ENCODE measurements at regions not wholly inside any gene's neighbourhood (a gene's known extent, or its start where the extent isn't known, plus 50 kb on each side); places are given as distances from the start of the nearest gene placed in this dataset.

- Histone ChIP-seq H3K4me2 (ENCODE audit: insufficient read depth in 1 of 2, low read depth in 2 of 2, low read length in 2 of 2) (no peak overlapping the region), H3K9ac (replicated peaks in 1 of 4; ENCODE audit: extremely low read depth in 1 of 4, low read depth in 3 of 4, low read length in 3 of 4) (no peak overlapping the region), H2BK12ac (ENCODE audit: low read depth, low read length) (no peak overlapping the region), H2BK120ac (replicated peaks; ENCODE audit: low read depth, low read length) (no peak overlapping the region), H3K18ac (ENCODE audit: extremely low read depth, low read length) (no peak overlapping the region), H3K4ac (replicated peaks; ENCODE audit: insufficient read length, low read depth, low read length) (no peak overlapping the region), H3K79me2 (ENCODE audit: control insufficient read depth in 1 of 2, insufficient read depth in 2 of 2, low read length in 2 of 2) (no peaks in the 10 kb centered on the region), H3K9me3 (ENCODE audit: insufficient read depth in 2 of 2, low read depth in 1 of 2, low read length in 1 of 2) (no peaks in the 10 kb centered on the region), H3K27ac (ENCODE audit: low read depth, low read length) (no peak overlapping the region), H2AK5ac (ENCODE audit: low read depth, low read length) (no peak overlapping the region), H3K14ac (ENCODE audit: insufficient read length) (no peak overlapping the region), H4K8ac (ENCODE audit: extremely low read depth, insufficient read depth, low read length) (no peak overlapping the region), H3K23ac (ENCODE audit: insufficient read length) (no peak overlapping the region), H2BK5ac (ENCODE audit: low read depth, low read length) (no peak overlapping the region), H4K20me1 (replicated peaks in 1 of 2; ENCODE audit: control insufficient read depth in 1 of 2, insufficient read depth in 2 of 2, low read length in 2 of 2) (peaks cover 0 to 5% of the 10 kb centered on the region in 2 experiments), H3K27me3 (replicated peaks in 1 of 4; ENCODE audit: control insufficient read depth in 3 of 4, extremely low read depth in 1 of 4, insufficient read depth in 3 of 4, low read length in 3 of 4) (peaks cover 1 to 33% (median 16%) of the 10 kb centered on the region in 4 experiments), H3K56ac (replicated peaks; ENCODE audit: insufficient read length, low read depth, low read length) (no peak overlapping the region), H3K4me1 (replicated peaks in 1 of 4; ENCODE audit: control insufficient read depth in 3 of 4, insufficient read depth in 4 of 4, low read length in 3 of 4) (peaks cover 0 to 10% (median 4%) of the 10 kb centered on the region in 4 experiments; a peak in 3 of 7 replicates), H3K4me3 (ENCODE audit: extremely low read depth in 1 of 4, insufficient read depth in 2 of 4, low read depth in 3 of 4, low read length in 4 of 4) (no peak overlapping the region), H3K79me1 (ENCODE audit: low read depth, low read length) (no peaks in the 10 kb centered on the region), H4K91ac (replicated peaks; ENCODE audit: insufficient read length, low read length) (no peak overlapping the region), H4K5ac (ENCODE audit: insufficient read length, low read depth, low read length) (no peak overlapping the region), H2AFZ (ENCODE audit: low read length) (no peak overlapping the region), H2BK20ac (ENCODE audit: low read length) (peak overlapping the region; percentile 48; the same call in 1 of the 2 replicates), H3K36me3 (ENCODE audit: control insufficient read depth in 2 of 4, insufficient read depth in 4 of 4, low read length in 3 of 4) (no peaks in the 10 kb centered on the region), H2BK15ac (ENCODE audit: low read length) (0 out of 2 replicates have a peak overlapping the region, but pooled peaks have one; percentile 29), H3K23me2 (ENCODE audit: low read depth, low read length) (peaks cover 3% of the 10 kb centered on the region; the same call in 1 of the 2 replicates)
- FAIRE-seq (no peak), DNase-seq (ENCODE audit: low read depth in 1 of 2, low spot score in 2 of 2) (no peak)
- ChIA-PET POLR2A (ENCODE audit: partially characterized antibody) (no interaction called here), CTCF (ENCODE audit: partially characterized antibody) (interaction anchor here (0.6 to 1.4 kb wide), 4 partner anchors 48 to 186 kb away, joined by 3 to 4 read pairs (median 3); no protein-coding TSS in a partner anchor)
- no peak for TF ChIP-seq FOSL1 (IDR thresholded peaks at IDR 0.05; ENCODE audit: insufficient read depth, low read depth, low read length)
- TF ChIP-seq SRF (IDR thresholded peaks at IDR 0.05; ENCODE audit: low read depth, low read length): no peak
- TF ChIP-seq CTCF (IDR thresholded peaks at IDR 0.05; ENCODE audit: control extremely low read depth in 1 of 3, insufficient read depth in 1 of 3, low read depth in 1 of 3, low read length in 3 of 3): no peak
- no peak for TF ChIP-seq JUN (IDR thresholded peaks at IDR 0.05; ENCODE audit: low read depth, low read length)
- TF ChIP-seq CEBPB (IDR thresholded peaks at IDR 0.05; ENCODE audit: low read depth, low read length): no peak
- no peak for TF ChIP-seq EGR1 (IDR thresholded peaks at IDR 0.05; ENCODE audit: borderline replicate concordance, low read depth, low read length)
- TF ChIP-seq TBP (IDR thresholded peaks at IDR 0.05; ENCODE audit: low read depth, low read length): no peak
- TF ChIP-seq NANOG (IDR thresholded peaks at IDR 0.05; ENCODE audit: insufficient read depth, low read depth, low read length, poor library complexity, severe bottlenecking): no peak
- no peak for TF ChIP-seq HDAC6 (IDR thresholded peaks at IDR 0.05; ENCODE audit: low read depth, low read length)
- WGBS, 2 experiments (ENCODE audit: extremely low coverage in 1 of 2, insufficient coverage in 1 of 2, insufficient read length in 1 of 2, insufficient replicate concordance in 2 of 2, low coverage in 1 of 2, low lambda C conversion rate in 2 of 2, missing lambda C conversion rate in 1 of 2): 89% methylated on average over 6 of the region's 6 CpGs; no CpG with 5 or more reads in 1 of the 2 experiments
These were observed 76.9 kb upstream of the ANO1 start for GRCh38 chr11:70001246-70001645.
